Fibroblast of lung (primary cell): ENCODE measurements at regions not wholly inside any gene's neighbourhood (a gene's known extent, or its start where the extent isn't known, plus 50 kb on each side); places are given as distances from the start of the nearest gene placed in this dataset.

ENCODE experiments used
- DNase-seq, 2 donors: peaks; one replicate each; pipeline versions ENCODE4 v3.0.0 to v3.0.0-alpha.2; 2010; ENCODE audit warnings: low read depth in 2 of 2
- H2AFZ ChIP-seq: 2 replicates; pipeline ENCODE4 v1.5.1; 2012; ENCODE audit warnings: low read length, control low read depth, inconsistent platforms
- H3K27ac ChIP-seq: 2 replicates; pipeline ENCODE4 v1.5.1; 2011; ENCODE audit warnings: low read length, control low read depth; ENCODE audit not compliant: insufficient read depth
- H3K27me3 ChIP-seq: 2 replicates; pipeline ENCODE4 v1.5.1; 2011; ENCODE audit warnings: mild to moderate bottlenecking, low read length; ENCODE audit not compliant: control insufficient read depth, insufficient read depth
- H3K36me3 ChIP-seq: 2 replicates; pipeline ENCODE4 v1.5.1; 2011; ENCODE audit warnings: low read length; ENCODE audit not compliant: control insufficient read depth, insufficient read depth
- H3K4me1 ChIP-seq: 2 replicates; pipeline ENCODE4 v1.5.1; 2011; ENCODE audit warnings: low read length; ENCODE audit not compliant: control insufficient read depth, insufficient read depth; ENCODE audit errors: extremely low read depth
- H3K4me2 ChIP-seq: 2 replicates; pipeline ENCODE4 v1.5.1; 2011; ENCODE audit warnings: low read length, control low read depth; ENCODE audit not compliant: insufficient read depth; ENCODE audit errors: extremely low read depth
- H3K4me3 ChIP-seq, 4 experiments: fragments of 200-600 bp in 1 of 4; sonication (generic) in 1 of 4; replicated peaks in 1 of 4; 2 replicates each; pipeline ENCODE4 v1.5.1; 2011 to 2016; ENCODE audit warnings: low read length in 4 of 4, low read depth in 3 of 4, mild to moderate bottlenecking in 3 of 4, control low read depth in 2 of 4, inconsistent platforms in 1 of 4, mixed read lengths in 1 of 4; ENCODE audit not compliant: insufficient read depth in 1 of 4; ENCODE audit errors: control extremely low read depth in 1 of 4
- H3K79me2 ChIP-seq: 2 replicates; pipeline ENCODE4 v1.5.1; 2012; ENCODE audit warnings: mild to moderate bottlenecking, low read length, inconsistent platforms; ENCODE audit not compliant: control insufficient read depth, insufficient read depth
- H3K9ac ChIP-seq: 2 replicates; pipeline ENCODE4 v1.5.1; 2011; ENCODE audit warnings: mild to moderate bottlenecking, low read length, control low read depth; ENCODE audit not compliant: insufficient read depth
- H3K9me3 ChIP-seq: 2 replicates; pipeline ENCODE4 v1.5.1; 2012; ENCODE audit warnings: low read depth, low read length; ENCODE audit not compliant: control insufficient read depth, insufficient read depth
- H4K20me1 ChIP-seq: 2 replicates; pipeline ENCODE4 v1.5.1; 2011; ENCODE audit warnings: low read length; ENCODE audit not compliant: control insufficient read depth, insufficient read depth; ENCODE audit errors: extremely low read depth
- EZH2 ChIP-seq: IDR thresholded peaks from 2 replicates; pipeline ENCODE4 v1.5.1; 2012; ENCODE audit warnings: low read length, control low read depth, mild to moderate bottlenecking; ENCODE audit errors: missing control alignments
- TF ChIP-seq, protein P1 (sequence below), 2 donors: IDR thresholded peaks in 1 of 2; conservative IDR thresholded peaks in 1 of 2; 1 replicate in 1 of 2; 2 replicates in 1 of 2; pipeline ENCODE4 v1.5.1; 2011 to 2012; ENCODE audit warnings: low read length in 2 of 2, control low read depth in 1 of 2, inconsistent platforms in 1 of 2, low read depth in 1 of 2, mild to moderate bottlenecking in 1 of 2

DNA sequence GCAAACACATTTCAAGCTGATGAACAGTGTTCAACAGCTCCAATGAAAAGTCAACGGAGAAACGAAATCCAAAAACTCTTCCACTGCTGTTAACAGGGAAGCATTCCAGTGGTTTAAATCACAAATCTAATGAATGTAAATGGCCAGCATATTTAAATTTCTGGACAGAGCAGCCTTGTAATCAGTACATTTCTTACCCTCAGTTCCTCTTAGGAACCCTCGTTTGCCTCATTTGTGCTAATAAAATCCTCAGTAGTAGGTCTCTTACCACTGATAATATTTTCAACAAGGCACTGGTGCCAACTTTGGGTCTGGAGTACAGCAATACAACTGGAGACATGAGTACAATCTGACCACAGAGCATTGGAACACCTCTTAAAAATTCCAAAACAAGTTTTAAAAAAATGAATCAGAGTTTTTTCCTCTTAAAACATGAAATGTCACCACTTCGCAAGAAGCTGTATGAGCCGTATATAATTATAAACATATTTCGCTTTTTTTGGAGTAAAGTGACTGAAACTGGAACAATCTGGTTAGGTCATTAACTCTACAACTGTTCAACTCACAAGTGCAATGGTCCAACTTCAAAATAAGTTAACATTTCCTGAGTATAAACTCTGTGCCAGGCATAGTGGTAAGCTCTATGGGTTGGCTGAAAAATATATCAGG is 211.2 kb downstream of the CPEB2 start:
- Histone ChIP-seq H3K79me2 (no peaks in the 10 kb centered on the region), H2AFZ (no peak overlapping the region), H4K20me1 (no peaks in the 10 kb centered on the region), H3K27me3 (no peaks in the 10 kb centered on the region), H3K9ac (no peak overlapping the region), H3K4me1 (no peaks in the 10 kb centered on the region), H3K4me2 (no peak overlapping the region), H3K4me3 (no peak overlapping the region), H3K36me3 (no peaks in the 10 kb centered on the region), H3K27ac (no peak overlapping the region), H3K9me3 (no peaks in the 10 kb centered on the region)
- TF ChIP-seq EZH2 = no peak
- TF ChIP-seq, protein P1, sequence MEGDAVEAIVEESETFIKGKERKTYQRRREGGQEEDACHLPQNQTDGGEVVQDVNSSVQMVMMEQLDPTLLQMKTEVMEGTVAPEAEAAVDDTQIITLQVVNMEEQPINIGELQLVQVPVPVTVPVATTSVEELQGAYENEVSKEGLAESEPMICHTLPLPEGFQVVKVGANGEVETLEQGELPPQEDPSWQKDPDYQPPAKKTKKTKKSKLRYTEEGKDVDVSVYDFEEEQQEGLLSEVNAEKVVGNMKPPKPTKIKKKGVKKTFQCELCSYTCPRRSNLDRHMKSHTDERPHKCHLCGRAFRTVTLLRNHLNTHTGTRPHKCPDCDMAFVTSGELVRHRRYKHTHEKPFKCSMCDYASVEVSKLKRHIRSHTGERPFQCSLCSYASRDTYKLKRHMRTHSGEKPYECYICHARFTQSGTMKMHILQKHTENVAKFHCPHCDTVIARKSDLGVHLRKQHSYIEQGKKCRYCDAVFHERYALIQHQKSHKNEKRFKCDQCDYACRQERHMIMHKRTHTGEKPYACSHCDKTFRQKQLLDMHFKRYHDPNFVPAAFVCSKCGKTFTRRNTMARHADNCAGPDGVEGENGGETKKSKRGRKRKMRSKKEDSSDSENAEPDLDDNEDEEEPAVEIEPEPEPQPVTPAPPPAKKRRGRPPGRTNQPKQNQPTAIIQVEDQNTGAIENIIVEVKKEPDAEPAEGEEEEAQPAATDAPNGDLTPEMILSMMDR (conservative IDR thresholded peaks at IDR 0.05 in 1 of 2, IDR thresholded peaks at IDR 0.05 in 1 of 2; ENCODE audit: low read depth in 1 of 2, low read length in 2 of 2) = no peak
- no peak for DNase-seq

DNA sequence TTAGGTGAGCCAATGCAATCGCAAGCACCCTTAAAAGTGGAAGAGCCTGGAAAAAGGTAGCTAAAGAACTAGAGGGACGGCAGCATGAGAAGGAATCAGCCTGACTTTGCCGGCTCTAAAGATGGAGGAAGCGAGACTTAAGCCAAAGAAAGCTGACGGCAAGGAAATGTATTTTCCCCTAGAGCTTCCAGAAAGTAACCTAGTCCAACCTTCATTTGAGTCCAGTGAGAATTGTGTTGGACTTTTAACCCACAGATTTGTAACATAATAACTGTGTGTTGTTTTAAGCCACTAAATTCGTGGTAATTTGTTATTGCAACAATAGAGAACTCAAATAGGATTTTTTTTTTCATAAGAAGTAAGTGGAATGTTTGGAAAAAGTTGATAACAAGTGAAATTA is 212.7 kb upstream of the C1QTNF7 start:
- H3K9me3 ChIP-seq = no peaks in the 10 kb centered on the region
- H3K79me2 ChIP-seq = no peaks in the 10 kb centered on the region
- H3K9ac ChIP-seq = no peak overlapping the region
- TF ChIP-seq EZH2 = no peak
- TF ChIP-seq, protein P1 (conservative IDR thresholded peaks at IDR 0.05 in 1 of 2, IDR thresholded peaks at IDR 0.05 in 1 of 2; ENCODE audit: low read depth in 1 of 2, low read length in 2 of 2) = no peak
- no peak for DNase-seq
- H3K36me3 ChIP-seq = no peaks in the 10 kb centered on the region
- H3K4me3 ChIP-seq = no peak overlapping the region
- H3K4me1 ChIP-seq = no peaks in the 10 kb centered on the region
- no peak overlapping the region for H2AFZ ChIP-seq
- H3K27ac ChIP-seq = no peak overlapping the region
- no peaks in the 10 kb centered on the region for H4K20me1 ChIP-seq
- no peaks in the 10 kb centered on the region for H3K27me3 ChIP-seq
- H3K4me2 ChIP-seq = no peak overlapping the region

DNA sequence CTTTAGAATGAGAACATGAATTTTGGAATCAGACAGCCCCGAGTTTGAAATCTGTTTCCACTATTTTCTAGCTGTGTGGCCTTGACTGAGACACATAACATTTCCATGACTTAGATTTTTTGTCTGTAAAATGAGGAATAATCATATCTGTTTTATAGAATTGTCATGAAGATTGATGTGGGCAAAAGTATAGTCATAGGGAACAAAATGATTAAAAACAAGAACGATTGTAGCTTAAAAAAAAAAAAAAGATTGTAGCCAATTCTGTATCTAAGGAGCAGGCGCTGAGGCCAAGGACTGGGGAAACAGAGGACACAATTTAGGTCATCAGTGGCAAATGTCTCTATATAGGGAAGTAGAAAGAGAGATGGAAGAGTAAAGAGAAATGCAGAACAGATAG is 201.6 kb upstream of the C1QTNF7 start:
- Histone ChIP-seq H2AFZ (no peak overlapping the region), H3K9ac (no peak overlapping the region), H3K27me3 (no peaks in the 10 kb centered on the region), H4K20me1 (no peaks in the 10 kb centered on the region), H3K4me3 (no peak overlapping the region), H3K9me3 (no peaks in the 10 kb centered on the region), H3K4me1 (no peaks in the 10 kb centered on the region), H3K79me2 (no peaks in the 10 kb centered on the region), H3K27ac (no peak overlapping the region), H3K36me3 (no peaks in the 10 kb centered on the region), H3K4me2 (no peak overlapping the region)
- DNase-seq = no peak
- no peak for TF ChIP-seq EZH2
- TF ChIP-seq, protein P1 (conservative IDR thresholded peaks at IDR 0.05 in 1 of 2, IDR thresholded peaks at IDR 0.05 in 1 of 2; ENCODE audit: low read depth in 1 of 2, low read length in 2 of 2) = no peak
